NCI-H187 (cell line): ENCODE measurements at regions not wholly inside any gene's neighbourhood (a gene's known extent, or its start where the extent isn't known, plus 50 kb on each side); places are given as distances from the start of the nearest gene placed in this dataset.

Source experiments
- DNase-seq, 2 experiments: peaks; one replicate each; lab custom pipeline; 2025; lab: John Stamatoyannopoulos, UW

DNA sequence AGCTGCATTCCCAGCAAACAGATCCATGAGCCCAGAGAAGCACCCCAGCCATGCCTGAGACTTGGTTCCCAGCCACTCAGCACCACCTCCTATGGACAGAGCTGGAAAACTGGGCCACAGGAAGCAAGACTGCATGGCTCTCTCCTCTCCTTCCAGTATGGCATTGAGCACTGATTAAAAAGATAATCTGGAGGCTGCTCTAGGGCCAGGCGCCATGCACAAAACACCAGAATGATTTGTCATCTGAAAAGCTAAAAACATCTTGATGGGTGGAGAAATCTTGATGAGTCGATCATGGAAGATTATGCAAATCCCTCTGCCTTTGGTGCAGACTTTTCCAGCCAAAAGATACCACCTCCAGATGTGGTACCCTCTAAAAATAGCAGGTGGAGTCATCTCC lies 62.7 kb upstream of the MRPS22 start:
- no peak for DNase-seq

DNA sequence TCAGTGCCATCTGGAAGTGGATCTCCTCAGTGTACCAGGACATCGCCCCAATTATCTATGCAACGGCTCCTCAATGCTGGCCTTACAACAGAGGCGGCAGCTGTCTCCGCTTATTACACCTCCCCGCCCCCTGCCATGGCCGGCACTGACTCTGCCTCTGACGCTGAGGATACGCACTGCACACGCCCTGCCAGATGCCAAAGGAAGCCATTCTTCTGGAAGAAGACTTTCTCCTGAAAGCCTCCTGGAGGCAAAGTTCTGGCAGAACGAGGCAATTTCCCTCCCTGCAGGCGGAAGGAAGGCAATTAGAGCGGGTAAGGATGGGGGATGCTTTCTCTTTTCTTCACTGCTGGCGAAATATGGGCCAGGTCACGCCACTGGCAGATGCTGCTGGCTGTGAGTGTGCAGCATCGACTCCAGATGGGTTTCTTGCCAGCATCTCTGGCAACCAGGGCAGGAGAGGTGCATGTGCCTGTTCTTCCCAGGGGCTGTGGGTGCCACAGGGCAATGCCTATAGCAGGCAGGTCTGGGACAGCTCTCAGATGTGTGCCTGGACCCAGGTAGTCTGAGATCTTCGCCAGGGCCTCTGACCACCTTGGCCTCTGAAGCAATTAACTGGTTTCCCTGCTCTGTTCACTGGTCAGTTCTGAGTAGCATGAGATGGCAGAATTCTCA lies 62.2 kb upstream of the MRPS22 start:
- no peak for DNase-seq

DNA sequence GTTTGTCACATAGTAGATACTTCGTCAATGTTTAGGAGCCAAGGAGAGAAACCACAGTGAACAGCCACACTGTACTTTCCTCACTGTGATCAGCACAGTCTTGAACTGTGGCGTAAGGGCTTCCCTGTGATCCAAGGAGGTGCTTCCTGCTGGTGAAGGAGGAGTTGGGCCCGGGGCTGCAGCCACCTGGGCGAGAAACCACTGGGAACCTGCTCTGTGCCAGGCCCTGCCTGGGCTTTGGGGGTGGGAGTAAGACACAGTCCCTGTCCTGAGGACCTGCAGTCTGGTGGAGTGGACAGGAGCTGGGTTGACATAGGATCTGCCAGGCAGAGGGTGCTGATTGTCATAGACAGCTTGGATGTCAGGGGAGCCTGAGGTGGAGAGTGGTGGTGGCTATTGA lies 60.5 kb upstream of the MRPS22 start:
- no peak for DNase-seq

DNA sequence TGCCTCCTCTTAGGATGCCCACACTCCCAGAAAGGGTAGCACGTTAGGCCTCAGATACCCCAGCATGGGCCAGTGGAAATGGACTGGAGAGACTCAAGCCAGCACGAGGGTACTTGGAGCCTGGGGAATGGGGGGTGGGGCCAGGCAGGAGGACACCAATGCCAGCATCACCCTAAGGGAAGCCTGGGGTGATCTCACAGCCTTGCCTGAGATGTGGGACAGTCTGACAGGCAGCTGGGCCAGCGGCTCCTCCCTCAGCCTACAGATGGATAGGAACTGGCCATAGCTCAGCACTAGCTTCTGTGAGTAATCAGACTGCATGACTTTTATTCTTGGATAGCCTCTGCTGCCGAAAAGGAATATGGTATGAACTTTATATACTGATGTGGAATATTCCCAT lies 59.6 kb upstream of the MRPS22 start:
- DNase-seq = no peak

DNA sequence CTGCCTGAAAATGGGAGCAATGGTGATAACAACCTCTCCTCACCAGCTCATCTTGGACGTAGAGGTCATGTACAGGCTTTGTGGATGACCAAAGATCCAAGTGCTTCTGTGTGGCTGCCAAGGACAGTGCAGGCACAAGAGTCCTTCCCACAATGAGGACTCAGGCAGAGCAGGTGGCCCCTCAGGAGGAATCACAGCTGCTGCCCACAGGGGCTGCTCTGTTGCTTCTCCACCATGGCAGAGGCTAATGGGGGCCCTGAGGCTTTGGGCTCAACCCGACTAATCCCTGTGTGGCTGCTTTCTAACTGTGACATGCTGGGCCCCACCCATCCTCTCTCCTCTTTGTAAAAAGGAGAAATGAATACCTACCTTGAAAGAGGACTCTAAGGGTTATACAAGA lies 58.1 kb upstream of the MRPS22 start:
- no peak for DNase-seq

DNA sequence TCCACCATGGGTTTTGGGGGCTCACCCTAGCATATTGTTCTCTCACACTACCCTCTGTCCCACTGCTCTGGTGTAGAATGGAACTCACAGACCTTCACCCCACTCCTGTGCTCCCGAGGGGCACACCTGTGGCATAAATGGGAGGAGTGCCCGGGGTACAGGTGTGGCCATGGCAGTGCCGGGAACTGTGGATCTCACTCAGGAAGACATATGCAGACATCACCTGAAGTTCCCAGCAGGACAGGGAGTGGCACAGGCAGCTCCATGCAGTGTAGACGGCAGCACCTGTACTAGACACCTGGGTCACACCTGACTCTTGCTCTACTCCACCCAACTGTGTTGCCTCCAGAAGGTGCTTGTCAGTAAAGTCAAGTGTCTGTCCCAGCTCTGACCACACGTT lies 57.6 kb upstream of the MRPS22 start:
- no peak for DNase-seq

DNA sequence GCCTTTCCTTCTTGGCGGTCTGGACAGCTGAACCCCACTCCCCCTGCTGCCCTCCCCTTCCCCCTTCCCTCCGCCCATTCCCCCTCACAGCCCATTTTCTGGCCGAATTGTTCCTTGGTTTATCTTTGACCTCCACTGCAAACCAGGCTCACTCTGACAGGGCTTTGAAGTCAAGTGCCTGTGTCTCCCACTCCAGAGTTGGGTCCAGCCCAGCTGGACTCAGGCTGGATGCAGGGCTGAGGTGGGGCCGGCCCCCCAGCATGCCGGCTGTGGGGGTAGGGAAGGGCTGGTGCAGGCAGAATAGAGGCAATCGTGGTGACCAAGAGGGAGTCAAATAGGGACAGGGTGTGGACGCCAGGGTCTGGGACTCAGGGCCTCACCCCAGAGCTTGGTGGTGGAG lies 57.0 kb upstream of the MRPS22 start:
- DNase-seq = no peak

DNA sequence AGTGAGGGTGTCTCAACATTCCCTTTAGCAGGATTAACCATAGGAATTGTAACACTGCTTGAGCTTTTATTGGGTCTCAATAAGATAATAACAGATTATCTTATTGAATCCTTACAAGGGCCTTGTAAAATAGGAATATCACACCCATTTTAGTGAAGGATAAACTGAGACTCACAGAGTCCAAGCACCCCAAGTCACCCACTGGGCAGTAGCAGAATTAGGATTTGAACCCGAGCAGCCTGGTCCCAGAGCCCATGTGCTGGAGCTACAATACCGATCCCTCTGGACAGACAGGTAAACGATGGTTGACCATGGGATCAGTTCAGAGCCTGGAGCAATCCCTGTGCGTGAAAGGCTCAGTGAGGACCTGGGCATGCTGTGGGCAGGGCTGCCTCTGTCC lies 56.3 kb upstream of the MRPS22 start:
- DNase-seq = no peak

DNA sequence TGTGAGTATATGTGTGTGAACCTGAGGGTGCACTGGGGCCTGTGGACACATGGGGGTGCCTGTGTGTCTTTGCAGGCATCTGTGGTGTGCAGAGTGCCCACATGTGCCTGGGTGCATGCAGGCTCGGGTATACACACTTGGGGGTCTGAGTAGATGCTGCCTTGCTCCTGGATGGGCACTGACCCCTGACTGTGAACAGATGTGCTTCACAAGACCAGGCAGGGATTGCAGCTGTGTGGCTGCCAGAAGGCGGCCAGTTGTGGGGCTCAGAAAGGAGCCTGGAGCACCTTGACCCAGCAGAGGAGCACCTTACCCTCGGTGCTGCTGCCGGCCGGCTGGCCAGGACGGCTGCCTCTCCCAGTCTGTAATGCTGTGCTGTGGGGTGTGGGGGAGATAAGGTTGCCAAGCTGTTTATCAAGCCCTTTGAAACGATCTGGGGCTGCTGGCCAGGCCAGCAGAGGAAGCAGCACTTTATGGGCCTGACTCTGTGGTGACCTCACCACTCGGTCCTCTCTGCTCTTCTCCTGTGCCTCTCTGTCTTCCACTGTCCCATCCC lies 55.5 kb upstream of the MRPS22 start:
- no peak for DNase-seq

DNA sequence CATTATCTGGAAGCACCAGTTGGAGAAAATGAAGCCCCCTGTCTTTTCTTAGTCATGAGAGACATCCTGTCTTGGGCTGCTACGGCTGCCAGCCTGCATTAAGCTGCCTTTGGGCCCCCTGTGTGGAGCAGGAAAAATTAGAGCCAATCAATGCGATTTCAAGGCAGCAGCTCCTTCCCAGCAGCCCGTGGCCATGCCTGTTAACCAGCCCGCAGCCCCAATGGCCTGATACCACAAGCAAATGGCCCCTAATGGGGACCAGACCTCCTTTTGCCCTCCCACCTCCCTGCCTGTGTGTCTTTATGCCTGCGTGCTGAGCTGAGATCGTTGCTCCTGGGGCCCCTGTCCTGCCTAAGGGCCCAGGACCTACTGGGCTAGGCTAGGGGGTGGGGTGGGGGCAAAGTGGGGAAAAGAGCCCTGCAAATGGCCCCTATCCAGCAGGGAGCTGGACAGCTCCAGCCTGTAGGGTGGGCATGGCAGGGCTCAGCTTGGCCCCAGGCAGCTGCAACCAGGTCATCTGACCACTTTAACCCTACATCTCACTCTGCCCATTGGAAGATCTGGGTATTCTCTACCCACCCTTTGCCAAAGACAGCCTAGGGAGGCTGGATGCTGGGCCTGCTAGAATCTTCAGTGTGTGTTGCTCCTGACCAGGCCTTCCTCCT lies 53.8 kb upstream of the MRPS22 start:
- no peak for DNase-seq

DNA sequence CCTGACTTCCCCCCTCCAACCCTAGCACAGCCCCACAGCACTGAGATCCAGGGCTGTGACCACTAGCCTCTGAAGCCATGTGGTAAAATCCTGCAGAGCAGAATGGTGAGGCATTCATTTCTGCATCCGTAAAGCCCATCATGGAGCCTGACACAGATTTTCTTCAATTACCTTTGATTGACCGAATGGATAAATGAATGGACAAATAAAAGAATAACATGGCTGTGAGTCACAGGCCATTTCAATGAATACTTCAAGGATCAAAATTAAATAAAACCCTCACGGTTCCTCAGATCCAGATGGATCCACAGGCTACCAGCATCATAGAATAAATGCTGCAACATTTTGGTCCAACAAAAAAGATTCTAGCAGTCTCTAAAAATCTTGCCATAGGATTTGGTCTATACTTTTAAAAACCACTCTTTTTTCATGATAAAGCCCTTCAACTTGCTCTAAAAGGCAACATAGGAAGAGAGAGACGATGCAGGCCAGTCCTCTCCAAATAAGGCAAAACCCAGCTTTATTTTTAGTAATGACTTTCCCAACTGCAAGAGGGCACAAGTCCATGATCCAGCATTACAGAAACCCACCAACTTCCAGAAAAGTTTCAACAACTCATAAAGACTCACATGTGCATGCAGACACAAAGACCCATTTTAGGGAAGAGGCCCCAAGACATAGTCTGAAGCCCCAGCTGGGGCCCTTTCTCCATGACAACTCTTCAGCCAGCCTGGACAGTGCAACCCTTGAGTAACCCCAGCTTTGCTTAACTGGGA lies 52.4 kb upstream of the MRPS22 start:
- DNase-seq = no peak

DNA sequence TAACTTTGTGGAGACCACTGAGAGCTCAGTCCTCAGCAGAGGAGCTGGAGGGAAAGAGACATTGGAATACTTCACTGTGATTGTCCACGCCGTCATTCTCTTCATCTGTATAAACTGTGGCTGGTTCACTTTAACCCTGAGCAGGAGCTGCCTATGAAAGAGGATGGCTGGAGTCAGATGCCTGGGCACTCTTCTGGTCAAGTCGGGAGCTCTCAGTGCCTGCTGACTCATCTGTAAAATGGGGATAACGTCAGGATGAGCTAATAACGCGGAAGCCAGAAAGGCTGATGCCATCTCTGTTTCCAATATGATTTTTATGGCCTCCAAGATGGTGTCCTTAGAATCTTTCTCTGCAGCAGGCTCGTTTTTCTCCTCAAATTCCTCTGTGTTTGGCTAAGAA lies 51.6 kb upstream of the MRPS22 start:
- no peak for DNase-seq

DNA sequence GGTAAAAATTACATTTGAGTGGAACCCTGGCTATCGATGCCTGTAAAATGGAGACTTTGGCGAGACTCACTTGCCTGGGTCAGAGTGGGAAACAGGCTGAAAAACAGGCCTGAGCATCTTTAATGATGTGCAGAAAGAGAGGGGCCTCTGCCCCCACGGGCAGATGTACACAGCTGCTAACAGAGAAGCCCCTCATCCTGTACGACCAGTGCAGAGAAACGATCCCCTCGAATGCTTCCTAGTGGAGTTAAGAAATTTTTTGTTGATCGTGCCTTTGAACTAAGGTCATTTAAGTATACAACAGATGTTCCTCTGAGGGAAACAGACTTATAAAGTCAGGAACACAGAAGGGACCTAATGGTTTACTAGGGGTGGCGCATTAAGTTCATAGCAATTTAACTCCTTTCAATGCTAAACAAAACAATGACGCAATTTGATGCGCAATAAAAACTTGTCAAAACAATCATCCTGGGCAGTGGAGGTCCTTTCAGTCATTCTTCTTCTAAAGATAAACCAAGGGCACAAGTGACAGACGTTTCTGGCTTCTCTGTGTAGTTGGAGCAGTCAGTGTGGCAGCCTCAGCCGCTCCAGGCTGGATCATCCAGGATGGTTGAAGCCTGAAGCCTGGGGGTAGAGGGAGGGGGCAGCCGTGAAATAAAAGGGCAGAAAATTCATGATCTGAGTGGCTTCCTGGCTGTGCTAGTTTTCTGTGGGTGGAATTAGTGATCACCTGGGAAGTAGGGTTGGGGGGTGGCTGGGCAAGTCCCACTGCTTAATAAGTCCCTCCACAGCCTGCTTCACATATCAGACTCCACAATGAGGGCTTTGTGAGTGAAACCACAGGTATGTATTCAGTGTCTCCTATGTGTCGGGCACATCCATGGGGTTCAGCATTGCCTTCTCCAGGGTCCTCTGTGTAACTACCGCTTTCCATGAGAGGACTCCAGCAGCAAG lies 50.8 kb upstream of the MRPS22 start:
- DNase-seq = no peak

DNA sequence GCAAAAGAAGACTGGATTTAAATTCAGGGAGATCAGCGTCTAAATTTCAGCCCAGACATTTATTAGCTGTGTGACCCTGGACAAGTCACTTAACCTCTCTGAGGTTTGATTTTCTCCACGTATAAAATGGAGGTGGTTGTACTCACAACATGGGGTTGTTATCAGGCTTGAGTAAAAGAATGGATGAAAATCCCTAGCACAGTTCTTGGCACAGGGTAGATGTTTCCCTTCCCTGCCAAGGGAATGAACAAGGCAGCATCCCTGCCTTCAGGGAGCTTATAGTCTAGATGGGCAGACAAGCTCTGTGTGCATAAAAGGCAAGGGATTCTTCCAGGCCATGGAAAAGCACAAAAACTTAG lies 50.2 kb upstream of the MRPS22 start:
- no peak for DNase-seq
